GM19397 (cell line): ENCODE measurements at regions not wholly inside any gene's neighbourhood (a gene's known extent, or its start where the extent isn't known, plus 50 kb on each side); places are given as distances from the start of the nearest gene placed in this dataset.
A peak's percentile ranks its signal among the peaks of the same experiment; 100 is the strongest.
"Not testable (repeated sequence)": the region's sequence is repeated elsewhere in the genome, so short reads cannot be mapped to it uniquely, and the experiment has no call there.

ENCODE experiments used
- ATAC-seq: cut with Tn5 transposase; IDR thresholded peaks from one replicate; pipeline ENCODE4 v1.9.1; 2021; ENCODE audit warnings: mild to moderate bottlenecking, moderate library complexity; ENCODE audit not compliant: unreplicated experiment

GRCh38 chr6:154624727-154625126 lies 108.5 kb upstream of the SCAF8 start:
- not testable (repeated sequence) for ATAC-seq

- no peak for ATAC-seq
These were observed 107.5 kb upstream of the SCAF8 start for GRCh38 chr6:154625721-154626120.

- ATAC-seq, result no peak
These were observed 104.1 kb upstream of the SCAF8 start for GRCh38 chr6:154629127-154629526.

GRCh38 chr6:154632119-154632518 lies 101.1 kb upstream of the SCAF8 start:
- ATAC-seq, result no peak

- ATAC-seq, result no peak
These were observed 95.8 kb upstream of the SCAF8 start for GRCh38 chr6:154637392-154637791.

GRCh38 chr6:154638369-154638768 lies 94.8 kb upstream of the SCAF8 start:
- ATAC-seq, result no peak

GRCh38 chr6:154639196-154639595 lies 94.0 kb upstream of the SCAF8 start:
- not testable (repeated sequence) for ATAC-seq

- ATAC-seq, result no peak
These were observed 84.9 kb upstream of the SCAF8 start for GRCh38 chr6:154648188-154648887.

GRCh38 chr6:154648888-154649205 lies 84.4 kb upstream of the SCAF8 start:
- ATAC-seq, result no peak

- ATAC-seq, result no peak
These were observed 83.5 kb upstream of the SCAF8 start for GRCh38 chr6:154649721-154650120.

GRCh38 chr6:154650351-154650750 lies 82.9 kb upstream of the SCAF8 start:
- ATAC-seq, result no peak

GRCh38 chr6:154651656-154652055 lies 81.6 kb upstream of the SCAF8 start:
- no peak for ATAC-seq

- no peak for ATAC-seq
These were observed 79.8 kb upstream of the SCAF8 start for GRCh38 chr6:154653385-154653784.

GRCh38 chr6:154653853-154654252 lies 79.4 kb upstream of the SCAF8 start:
- ATAC-seq, result no peak

- no peak for ATAC-seq
These were observed 76.6 kb upstream of the SCAF8 start for GRCh38 chr6:154656660-154657059.

GRCh38 chr6:154661768-154662167 lies 71.4 kb upstream of the SCAF8 start:
- no peak for ATAC-seq

- no peak for ATAC-seq
These were observed 68.9 kb upstream of the SCAF8 start for GRCh38 chr6:154664287-154664686.

GRCh38 chr6:154668156-154668555 lies 65.1 kb upstream of the SCAF8 start:
- ATAC-seq, result no peak

GRCh38 chr6:154672086-154672485 lies 61.1 kb upstream of the SCAF8 start:
- no peak for ATAC-seq

- no peak for ATAC-seq
These were observed 59.3 kb upstream of the SCAF8 start for GRCh38 chr6:154673919-154674318.

- ATAC-seq, result peak; percentile 96
These were observed 57.6 kb upstream of the SCAF8 start for GRCh38 chr6:154675602-154676088.

GRCh38 chr6:154682633-154683125 lies 50.5 kb upstream of the SCAF8 start:
- no peak for ATAC-seq
